HG03354 (cell line): ENCODE measurements at regions not wholly inside any gene's neighbourhood (a gene's known extent, or its start where the extent isn't known, plus 50 kb on each side); places are given as distances from the start of the nearest gene placed in this dataset.

Source experiments
- ATAC-seq: cut with Tn5 transposase; IDR thresholded peaks from one replicate; pipeline ENCODE4 v1.9.1; 2021; ENCODE audit warnings: mild to moderate bottlenecking; ENCODE audit not compliant: unreplicated experiment, poor library complexity, severe bottlenecking

DNA sequence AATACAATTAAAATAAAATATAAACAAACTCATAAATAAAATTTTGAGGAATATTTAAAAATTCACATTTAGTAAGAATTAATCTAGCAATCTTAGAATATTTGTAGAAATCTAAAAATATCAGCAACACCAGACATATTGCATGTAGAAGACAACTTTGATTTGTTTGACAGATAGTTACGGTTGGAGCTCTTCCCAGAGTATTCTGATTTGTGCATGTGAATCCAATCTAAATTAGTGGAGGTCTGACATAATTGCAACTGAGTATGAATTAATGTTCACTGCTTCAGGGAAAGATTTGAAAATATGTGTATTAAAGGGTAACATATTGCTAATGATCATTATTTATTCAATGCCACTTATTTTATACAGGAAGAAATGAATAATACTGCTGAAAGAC lies 1546.2 kb downstream of the BRINP3 start:
- ATAC-seq: no peak

DNA sequence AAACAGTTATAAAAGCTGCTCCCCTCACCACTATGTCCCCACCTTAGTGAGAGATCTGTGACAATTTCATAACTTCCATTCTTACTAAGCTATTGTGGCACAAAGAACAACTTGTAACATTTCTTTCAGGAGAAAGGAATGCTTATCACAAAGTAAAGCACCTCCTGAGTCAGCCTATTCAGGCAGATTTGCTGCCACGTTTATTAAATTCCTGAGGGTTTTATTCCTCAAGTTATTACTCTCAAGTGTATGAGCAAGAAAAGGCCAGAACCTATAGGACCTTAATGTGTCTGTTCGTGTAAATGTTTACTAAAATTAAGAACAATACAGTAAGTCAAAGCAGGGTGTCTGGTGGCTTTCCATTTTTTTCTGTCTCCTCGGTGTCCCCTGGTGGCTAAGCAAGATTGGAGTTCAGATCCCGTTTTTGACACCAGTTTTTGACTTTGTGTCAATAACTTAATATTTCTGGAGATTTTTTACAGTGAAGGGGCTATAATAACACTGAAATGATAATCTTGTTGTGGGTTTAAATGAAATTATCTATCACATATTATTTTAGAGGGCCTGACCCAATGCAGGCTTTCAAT lies 1539.6 kb downstream of the BRINP3 start:
- no peak for ATAC-seq

DNA sequence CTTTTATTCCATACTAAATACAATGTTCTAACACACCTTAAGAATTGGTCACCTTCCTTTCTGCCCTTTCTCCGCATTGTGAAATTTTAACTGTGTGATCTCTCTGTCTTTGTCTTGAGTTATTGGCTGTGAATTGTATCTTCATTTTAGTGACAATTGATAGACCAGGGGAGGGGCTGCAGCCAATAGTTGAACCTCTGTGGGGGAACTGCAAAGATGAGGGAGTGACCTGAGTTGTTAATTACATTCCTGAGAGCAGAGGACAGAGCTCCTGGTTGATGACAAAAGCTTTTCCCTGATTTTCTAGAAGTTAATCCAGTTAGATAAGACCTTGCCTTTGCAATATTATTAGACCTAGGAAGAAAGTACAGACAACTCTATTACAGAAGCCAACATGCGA lies 1535.7 kb downstream of the BRINP3 start:
- ATAC-seq: no peak

DNA sequence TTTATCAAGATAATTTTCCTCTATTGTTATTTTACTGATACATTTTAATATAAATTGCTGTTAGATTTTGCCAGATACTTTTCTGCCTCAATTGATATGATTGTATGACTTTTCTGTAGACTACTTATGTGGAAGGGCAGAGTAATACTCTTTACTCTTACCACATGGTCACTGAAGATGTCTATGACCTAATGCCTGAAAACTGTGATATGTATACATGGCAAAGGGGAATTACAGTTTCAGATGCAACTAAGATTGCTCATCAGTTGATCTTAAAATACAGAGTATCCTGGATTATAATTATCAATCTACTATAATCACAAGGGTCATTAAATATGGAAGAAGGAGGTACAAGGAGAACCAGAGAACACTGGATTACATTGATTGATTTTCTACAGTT lies 1528.0 kb downstream of the BRINP3 start:
- no peak for ATAC-seq

DNA sequence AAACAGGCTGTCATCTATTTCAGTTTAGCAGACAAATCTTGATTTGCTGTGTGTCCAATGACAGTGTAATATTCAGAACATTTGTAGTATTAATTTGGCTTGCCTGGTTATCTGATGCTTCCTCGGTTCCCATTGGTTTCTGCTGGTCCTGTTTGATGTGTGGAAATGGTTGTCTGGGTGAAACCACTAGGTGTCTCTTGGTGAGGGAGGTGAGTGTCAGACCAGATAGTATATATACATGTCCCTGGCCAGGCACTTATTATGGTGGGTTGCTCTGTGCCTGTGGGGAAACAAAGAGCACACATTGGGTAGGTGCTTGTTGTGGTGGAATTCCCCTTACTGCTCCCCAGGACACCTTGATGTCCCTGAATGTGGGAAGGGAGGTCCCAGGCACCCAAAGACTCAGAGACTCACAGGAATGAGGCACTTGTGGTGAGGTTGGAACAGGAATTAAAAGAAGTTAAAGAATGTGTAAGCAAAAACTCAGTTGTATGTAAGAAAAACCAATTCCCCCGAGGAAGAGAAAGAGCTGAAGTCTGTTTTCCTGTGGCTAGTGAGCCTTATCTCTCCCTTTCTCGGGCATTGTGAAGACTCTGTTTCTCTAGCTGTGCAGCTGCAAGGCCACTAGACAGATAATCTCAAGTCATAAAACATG lies 1519.1 kb downstream of the BRINP3 start:
- ATAC-seq: no peak

DNA sequence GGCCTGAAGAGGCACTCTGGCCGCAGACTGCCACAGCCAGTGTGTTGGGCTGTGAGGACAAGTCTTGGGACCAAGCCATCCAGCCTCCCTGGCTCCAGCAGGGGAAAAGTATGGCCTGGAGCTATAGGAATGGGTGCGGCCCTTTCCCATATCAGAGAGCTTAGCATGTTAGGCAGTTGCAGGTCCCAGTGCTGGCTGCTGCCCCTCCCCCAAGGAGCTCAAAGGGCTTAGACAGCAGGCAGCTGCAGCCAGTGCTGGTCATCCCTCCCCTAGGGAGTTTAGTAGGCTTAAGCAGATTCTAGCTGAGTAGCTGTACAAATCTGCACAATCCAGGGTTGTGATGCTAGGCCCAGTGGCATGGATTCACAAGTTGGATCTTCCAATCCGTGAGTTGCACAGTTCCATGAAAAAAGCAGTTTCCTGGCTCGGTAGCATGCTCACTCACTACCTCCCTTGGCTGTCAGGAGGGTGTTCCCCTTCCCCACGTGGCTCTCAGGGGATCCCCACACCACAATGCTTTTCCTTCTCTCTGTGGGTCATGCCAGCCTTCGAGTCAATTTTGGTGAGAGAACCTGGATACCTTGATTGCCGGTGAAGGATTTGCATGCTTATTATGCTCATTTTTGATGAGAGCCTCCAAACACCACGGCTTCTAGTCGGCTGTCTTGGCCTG lies 1490.8 kb downstream of the BRINP3 start:
- ATAC-seq: no peak

DNA sequence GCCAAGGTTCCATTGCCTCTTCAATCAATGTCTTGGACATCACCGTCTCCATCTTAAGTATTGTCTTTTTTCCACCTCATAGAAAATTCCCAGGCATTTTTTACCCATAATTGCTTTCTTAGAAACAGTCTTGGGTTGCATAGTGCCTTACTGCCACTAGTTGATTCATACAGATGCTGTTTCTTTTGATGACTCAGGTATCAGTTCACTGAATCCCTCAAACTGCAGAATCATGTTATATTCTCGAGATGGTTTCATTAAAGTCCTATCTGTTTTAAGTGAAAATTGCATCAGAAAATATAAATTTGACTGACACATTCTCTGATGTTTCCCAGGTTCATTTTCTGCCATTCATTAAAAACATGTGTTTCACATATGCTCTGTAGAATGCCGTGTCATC lies 1489.1 kb downstream of the BRINP3 start:
- no peak for ATAC-seq

DNA sequence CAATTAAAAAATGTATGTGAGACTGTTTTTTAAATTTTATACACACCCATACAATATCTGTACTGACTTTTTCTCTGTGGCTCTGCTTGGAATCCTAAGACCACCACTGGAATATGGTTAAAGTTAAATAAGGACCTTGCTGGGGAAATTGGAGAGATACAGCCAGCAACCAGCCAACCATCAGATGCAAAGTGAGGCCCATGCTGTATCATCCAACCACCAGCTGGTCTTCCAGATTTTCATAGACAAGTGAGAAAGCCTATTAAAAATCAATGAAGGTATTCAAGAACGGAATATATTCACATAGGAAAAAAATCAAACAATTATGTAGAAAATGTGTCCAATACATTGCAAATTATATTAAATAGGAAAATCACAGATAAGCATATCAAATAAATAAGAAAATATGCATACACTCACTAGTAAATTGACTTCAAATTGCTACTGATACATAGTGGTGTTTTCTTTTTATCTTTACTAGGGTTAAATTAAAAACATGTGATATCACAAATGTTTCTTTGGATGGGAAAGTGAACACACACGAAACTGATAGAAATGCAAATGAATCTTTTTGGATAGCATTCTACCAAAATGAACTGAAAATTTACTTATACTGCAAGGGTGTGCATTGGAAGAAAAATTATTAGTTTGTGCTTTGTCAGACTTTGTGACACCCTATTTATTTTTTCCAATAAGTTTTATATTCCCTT lies 1486.3 kb downstream of the BRINP3 start:
- ATAC-seq: no peak

DNA sequence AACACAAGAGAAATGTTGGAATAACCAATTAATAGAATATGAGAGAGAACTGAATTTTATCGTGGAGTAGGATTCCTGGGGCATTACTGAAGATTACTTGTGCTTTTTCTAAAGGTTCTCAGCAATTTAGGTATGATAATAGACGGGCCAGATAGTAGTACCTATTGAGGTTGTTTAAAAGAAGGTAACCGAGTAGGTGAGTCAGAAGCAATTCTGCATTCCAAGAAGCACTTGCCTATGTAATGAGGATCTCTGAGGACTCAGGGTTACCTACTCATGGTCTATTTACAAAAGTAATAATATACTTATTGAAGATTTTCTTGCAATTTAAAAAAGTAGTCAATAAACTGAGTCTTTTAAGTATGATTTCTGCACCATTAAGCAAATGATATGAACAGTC lies 1469.8 kb downstream of the BRINP3 start:
- no peak for ATAC-seq

DNA sequence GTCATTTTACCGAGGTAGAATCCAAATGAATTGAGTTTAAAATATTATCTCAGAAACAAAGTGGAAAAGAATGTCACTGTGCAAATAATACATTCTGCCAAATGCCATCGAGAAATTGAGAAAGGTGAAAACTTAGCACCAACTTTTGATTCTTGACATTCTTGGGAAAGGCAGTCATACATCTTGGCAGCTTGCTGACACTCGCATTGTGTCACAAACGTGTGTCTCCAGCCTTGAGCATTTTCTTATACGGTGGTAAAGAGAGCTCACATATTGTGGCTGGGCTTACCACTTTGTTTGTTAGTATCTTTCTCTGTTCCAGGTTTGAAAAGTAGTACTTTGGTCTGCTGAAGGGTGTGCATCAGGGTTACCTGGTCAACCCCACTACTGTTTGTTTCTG lies 1456.1 kb downstream of the BRINP3 start:
- ATAC-seq: no peak

DNA sequence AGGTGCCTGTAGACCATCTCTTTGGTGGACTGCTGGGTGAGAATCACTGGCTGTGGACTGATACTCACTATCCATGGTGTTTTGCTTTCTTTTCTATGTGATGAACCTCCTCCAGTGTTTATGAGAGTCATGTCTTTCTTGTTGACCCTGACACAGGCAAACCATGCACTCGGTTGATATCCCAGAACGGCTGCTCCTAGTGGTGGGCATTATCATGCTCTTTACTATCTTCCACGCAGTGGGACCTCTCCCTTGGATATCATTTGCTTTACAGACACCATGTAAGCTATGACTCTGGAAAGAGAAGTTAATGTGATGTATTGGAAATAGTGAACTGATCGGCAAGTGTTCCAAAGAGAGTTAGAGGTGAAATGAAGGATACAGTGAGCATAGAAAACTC lies 1455.6 kb downstream of the BRINP3 start:
- ATAC-seq: no peak

DNA sequence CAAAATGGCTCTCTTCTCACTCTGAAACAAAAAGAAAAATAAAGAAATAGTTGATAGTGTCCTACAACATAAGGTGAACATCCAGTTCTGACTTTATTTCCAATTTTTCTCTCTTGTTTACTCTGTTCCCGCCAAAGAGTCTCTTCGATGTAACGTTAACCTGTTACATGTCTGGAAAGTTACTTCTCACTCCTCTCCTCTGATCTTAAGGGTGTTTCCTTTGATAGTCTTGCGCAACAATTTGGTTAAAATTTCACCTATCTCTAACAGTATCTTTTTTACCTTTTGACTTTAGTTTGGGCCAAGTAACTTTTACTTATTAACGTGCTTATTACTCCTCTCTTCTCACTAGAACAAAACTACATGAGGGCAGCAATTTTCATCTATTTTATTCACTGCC lies 1450.2 kb downstream of the BRINP3 start:
- no peak for ATAC-seq

DNA sequence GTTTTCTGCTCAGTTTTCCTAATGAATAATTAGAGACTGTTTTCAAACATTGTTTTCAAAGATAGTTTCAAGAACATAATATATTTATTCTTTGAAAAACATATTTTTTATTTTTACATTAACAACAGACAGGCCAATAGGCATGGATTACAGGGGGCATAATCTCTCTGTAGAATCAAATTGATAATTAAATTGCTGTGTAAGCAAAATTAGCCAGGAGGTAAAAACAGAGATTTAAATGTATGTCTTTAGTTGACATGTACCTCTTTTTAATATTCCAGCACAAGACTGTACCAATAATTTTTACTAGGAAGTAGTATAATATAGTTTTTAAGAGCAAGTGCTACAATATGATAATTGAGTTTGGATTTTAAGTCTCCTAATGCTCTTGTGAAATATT lies 1444.5 kb downstream of the BRINP3 start:
- ATAC-seq: no peak

DNA sequence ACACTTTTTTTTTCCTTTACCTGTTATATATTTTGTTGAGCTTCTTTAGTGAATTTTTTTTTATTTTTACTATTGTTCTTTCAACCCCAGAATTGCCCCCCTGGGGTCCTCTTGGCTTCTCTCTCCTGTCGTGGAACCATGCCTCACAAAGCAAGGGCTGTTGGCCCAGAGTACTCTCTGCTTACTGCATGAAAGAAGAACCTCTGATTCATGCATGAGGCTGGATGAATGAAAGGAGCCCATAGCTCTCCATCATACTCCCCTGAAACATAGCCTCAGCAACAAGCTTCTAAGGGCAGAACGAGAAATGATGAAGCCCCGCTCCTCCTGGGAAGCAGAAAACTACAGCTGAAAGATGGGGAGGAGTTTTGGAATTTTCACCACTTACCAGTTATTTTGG lies 1441.0 kb downstream of the BRINP3 start:
- ATAC-seq: no peak

DNA sequence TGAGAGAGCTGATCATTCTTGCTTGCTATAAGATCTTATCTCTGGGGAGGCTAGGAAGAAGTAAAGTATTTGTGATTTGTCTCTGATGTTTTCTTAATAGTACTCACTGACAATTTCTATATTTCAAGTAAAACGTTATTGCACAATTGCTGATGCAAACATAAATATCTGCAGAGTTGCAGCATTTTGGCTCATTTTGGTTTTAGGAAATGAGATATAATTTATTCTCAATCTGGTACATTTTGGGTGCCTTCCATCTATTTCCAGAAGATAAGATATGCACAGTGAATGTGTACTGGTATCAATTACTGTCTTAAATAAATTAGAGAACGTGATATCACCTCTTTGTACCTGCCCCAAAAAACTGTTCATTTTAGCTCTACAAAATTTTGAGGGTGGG lies 1431.5 kb downstream of the BRINP3 start:
- no peak for ATAC-seq

DNA sequence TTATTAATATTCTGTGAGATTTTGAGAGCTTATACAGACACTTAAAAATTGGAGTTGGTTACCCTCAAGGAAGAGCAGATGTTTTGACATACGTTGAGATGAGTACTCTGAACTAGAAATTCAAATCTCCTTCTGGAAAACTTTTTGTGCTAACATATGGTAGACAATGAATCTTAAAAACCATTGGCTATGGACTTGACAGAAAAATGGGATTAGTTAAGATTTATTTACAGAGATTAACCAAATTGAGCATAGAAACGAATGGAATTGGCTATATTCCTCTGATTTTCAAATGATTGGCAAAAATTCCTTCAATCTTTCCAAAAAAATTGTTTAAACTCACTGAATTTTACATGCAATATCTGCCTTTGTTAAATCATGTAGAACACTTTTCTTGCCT lies 1392.9 kb downstream of the BRINP3 start:
- no peak for ATAC-seq

DNA sequence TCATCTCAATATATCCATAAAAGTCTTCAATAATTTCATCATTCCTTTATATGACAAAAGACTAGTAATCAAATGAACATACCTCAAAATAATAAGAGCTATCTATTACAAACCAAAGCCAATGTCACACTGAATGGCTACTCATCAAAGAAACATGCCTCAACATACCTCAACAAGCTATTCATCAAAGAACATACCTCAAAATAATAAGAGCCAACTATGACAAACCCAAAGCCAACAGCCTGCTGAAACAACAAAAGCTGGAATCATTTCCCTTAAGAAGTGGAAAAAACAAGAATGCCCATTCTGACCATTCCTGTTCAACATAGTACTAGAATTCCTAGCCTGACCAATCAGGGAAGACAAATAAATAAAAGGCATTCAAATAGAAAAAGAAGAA lies 1373.7 kb downstream of the BRINP3 start:
- ATAC-seq: no peak

DNA sequence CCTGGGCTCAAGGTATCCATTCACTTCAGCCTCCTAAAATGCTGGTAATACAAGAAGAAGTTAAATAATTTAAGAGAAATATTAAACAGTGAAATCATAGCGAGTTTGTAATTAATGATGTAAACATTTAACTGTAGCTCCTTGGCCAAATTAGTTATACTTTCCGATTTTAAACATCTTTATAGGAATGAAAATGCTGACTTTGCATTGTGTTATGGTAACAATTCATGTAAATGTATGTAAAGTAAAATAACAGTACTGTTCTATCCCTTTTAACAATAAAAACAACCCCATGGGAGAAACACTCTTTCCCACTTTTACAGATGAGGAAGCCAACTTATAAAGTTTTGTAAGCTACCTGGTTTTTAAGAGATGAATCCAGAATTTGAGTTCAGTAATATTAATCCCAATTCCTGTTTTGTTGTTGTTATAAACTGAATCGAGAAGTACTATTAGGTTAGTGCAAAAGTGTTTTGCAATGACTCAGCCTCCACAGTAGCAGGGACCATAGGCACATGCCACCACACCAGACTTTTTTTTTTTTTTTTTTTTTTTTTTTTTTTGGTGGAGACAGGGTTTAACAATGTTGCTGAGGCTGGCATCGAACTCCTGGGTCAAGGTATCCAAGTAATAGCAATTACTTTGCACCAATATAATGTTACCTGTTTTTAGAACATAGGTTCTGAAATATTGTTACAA lies 1360.4 kb downstream of the BRINP3 start:
- ATAC-seq: no peak

DNA sequence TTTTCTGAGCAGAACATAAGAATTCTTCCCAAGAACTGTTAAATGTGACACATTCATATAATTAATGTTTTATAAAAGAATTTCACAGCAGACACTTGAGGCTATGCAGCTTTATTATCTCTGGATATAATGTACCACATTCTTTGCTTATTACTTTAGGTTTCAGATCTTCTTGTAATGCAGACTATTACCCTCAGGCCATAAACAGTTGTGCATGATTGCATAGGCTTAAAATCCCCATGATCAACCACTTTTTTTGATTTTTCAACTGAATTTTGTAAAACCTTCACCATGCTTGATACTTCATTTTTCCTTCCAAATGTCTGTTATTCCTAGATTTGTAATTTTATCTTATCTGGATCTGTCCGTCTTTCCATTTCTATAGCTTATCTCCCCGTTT lies 1355.7 kb downstream of the BRINP3 start:
- no peak for ATAC-seq

DNA sequence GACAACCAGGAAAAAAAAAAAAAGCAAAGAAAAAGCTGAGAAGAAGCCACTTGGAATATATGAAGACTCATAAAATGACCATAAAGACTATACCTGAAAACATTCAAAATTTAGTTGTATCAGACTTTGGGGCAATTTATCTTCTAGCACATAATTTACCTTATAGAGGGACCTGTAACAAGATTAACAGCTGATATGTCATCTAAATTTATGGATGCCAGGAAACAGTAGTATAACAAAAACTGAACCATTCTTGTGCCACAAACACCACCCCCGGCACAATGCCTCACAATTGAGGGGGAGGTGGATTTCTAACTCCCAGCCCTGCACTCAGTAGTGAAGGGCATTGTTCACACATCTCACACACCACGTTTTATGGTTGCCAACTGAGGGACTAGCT lies 1352.0 kb downstream of the BRINP3 start:
- no peak for ATAC-seq
